SU-DHL-6 (cell line): ENCODE measurements at regions not wholly inside any gene's neighbourhood (a gene's known extent, or its start where the extent isn't known, plus 50 kb on each side); places are given as distances from the start of the nearest gene placed in this dataset.

Experiments used
- EZH2phosphoT487 ChIP-seq: fragments of 200-600 bp; sonication (generic), shearing (Covaris generic); conservative IDR thresholded peaks from 2 replicates; pipeline ENCODE4 v1.6.1; 2018; ENCODE audit warnings: mild to moderate bottlenecking, antibody characterized with exemption, low read length, moderate library complexity, mixed read lengths
- TF ChIP-seq, protein P1 (sequence below): fragments of 200-600 bp; sonication (generic); IDR thresholded peaks from one replicate; pipeline ENCODE4 v1.5.1; 2017; ENCODE audit warnings: antibody characterized with exemption, mild to moderate bottlenecking, low read length, moderate library complexity; ENCODE audit not compliant: insufficient read depth, poor library complexity, severe bottlenecking

DNA sequence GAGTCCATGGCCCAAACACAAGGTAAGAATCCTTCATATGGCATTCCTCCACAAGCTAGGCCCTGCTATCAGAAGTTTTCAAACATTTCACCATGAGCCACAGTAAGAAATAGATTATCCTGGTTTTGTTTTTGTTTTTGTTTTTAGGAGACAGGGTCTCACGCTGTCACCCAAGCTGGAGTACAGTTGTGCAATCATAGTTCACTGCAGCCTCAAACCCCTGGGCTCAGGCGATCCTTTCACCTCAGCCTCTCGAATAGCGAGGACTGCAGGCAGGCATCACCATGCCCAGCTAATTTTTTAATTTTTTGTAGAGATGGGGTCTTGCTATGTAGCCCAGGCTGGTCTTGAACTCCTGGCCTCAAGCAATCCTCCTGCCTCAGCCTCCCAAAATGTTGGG is 218.8 kb downstream of the TOMM20 start:
- TF ChIP-seq, protein P1, sequence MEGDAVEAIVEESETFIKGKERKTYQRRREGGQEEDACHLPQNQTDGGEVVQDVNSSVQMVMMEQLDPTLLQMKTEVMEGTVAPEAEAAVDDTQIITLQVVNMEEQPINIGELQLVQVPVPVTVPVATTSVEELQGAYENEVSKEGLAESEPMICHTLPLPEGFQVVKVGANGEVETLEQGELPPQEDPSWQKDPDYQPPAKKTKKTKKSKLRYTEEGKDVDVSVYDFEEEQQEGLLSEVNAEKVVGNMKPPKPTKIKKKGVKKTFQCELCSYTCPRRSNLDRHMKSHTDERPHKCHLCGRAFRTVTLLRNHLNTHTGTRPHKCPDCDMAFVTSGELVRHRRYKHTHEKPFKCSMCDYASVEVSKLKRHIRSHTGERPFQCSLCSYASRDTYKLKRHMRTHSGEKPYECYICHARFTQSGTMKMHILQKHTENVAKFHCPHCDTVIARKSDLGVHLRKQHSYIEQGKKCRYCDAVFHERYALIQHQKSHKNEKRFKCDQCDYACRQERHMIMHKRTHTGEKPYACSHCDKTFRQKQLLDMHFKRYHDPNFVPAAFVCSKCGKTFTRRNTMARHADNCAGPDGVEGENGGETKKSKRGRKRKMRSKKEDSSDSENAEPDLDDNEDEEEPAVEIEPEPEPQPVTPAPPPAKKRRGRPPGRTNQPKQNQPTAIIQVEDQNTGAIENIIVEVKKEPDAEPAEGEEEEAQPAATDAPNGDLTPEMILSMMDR = no peak
- no peak for TF ChIP-seq EZH2phosphoT487
